PC-9 (cell line): ENCODE measurements at regions not wholly inside any gene's neighbourhood (a gene's known extent, or its start where the extent isn't known, plus 50 kb on each side); places are given as distances from the start of the nearest gene placed in this dataset.

Experiments used
- CTCF ChIP-seq: fragments of 200-600 bp; sonication (generic); conservative IDR thresholded peaks from 2 replicates; pipeline ENCODE4 v1.6.1; 2017; ENCODE audit warnings: mixed run types, antibody characterized with exemption, mild to moderate bottlenecking, moderate library complexity
- EZH2 ChIP-seq: fragments of 200-600 bp; sonication (generic); IDR thresholded peaks from 2 replicates; pipeline ENCODE4 v1.8.0; 2017; ENCODE audit warnings: antibody characterized with exemption, low read depth

GRCh38 chr2:118699447-118700175 lies 147.8 kb downstream of the EN1 start:
- TF ChIP-seq CTCF, result no peak
- no peak for TF ChIP-seq EZH2
